ENCODE measurements at regions not wholly inside any gene's neighbourhood (a gene's known extent, or its start where the extent isn't known, plus 50 kb on each side); places are given as distances from the start of the nearest gene placed in this dataset.

- DNase-seq (ENCODE audit: low read depth in 1 of 2, low spot score in 1 of 2): no peak
- TF ChIP-seq JUND (IDR thresholded peaks at IDR 0.05; ENCODE audit: low read depth): no peak
- in situ Hi-C loops (cut with HindIII; ENCODE audit: low pct_unique_long_range_greater_than_20kb, low sequenced_read_pairs): no loop called here
Measured at GRCh38 chr13:86559901-86560300, 760.7 kb upstream of the SLITRK6 start.

GRCh38 chr13:86562866-86563265 lies 763.6 kb upstream of the SLITRK6 start:
- in situ Hi-C loops (cut with HindIII; ENCODE audit: low pct_unique_long_range_greater_than_20kb, low sequenced_read_pairs): no loop called here
- no peak for TF ChIP-seq JUND (IDR thresholded peaks at IDR 0.05; ENCODE audit: low read depth)
- no peak for DNase-seq (ENCODE audit: low read depth in 1 of 2, low spot score in 1 of 2)

GRCh38 chr13:86563308-86563707 lies 764.1 kb upstream of the SLITRK6 start:
- DNase-seq (ENCODE audit: low read depth in 1 of 2, low spot score in 1 of 2): no peak
- in situ Hi-C loops (cut with HindIII; ENCODE audit: low pct_unique_long_range_greater_than_20kb, low sequenced_read_pairs): no loop called here
- no peak for TF ChIP-seq JUND (IDR thresholded peaks at IDR 0.05; ENCODE audit: low read depth)

- in situ Hi-C loops (cut with HindIII; ENCODE audit: low pct_unique_long_range_greater_than_20kb, low sequenced_read_pairs): no loop called here
- no peak for TF ChIP-seq JUND (IDR thresholded peaks at IDR 0.05; ENCODE audit: low read depth)
- DNase-seq (ENCODE audit: low read depth in 1 of 2, low spot score in 1 of 2): peak in 1 of 2 experiments; percentile 35
Measured at GRCh38 chr13:86567119-86567518, 767.9 kb upstream of the SLITRK6 start.

GRCh38 chr13:86569119-86569518 lies 769.9 kb upstream of the SLITRK6 start:
- no peak for DNase-seq (ENCODE audit: low read depth in 1 of 2, low spot score in 1 of 2)
- in situ Hi-C loops (cut with HindIII; ENCODE audit: low pct_unique_long_range_greater_than_20kb, low sequenced_read_pairs): no loop called here
- TF ChIP-seq JUND (IDR thresholded peaks at IDR 0.05; ENCODE audit: low read depth): no peak

- no peak for TF ChIP-seq JUND (IDR thresholded peaks at IDR 0.05; ENCODE audit: low read depth)
- no peak for DNase-seq (ENCODE audit: low read depth in 1 of 2, low spot score in 1 of 2)
- in situ Hi-C loops (cut with HindIII; ENCODE audit: low pct_unique_long_range_greater_than_20kb, low sequenced_read_pairs): no loop called here
Measured at GRCh38 chr13:86569974-86570373, 770.8 kb upstream of the SLITRK6 start.

GRCh38 chr13:86572115-86572514 lies 772.9 kb upstream of the SLITRK6 start:
- no peak for TF ChIP-seq JUND (IDR thresholded peaks at IDR 0.05; ENCODE audit: low read depth)
- in situ Hi-C loops (cut with HindIII; ENCODE audit: low pct_unique_long_range_greater_than_20kb, low sequenced_read_pairs): no loop called here
- no peak for DNase-seq (ENCODE audit: low read depth in 1 of 2, low spot score in 1 of 2)

GRCh38 chr13:86579662-86580061 lies 780.4 kb upstream of the SLITRK6 start:
- no peak for DNase-seq (ENCODE audit: low read depth in 1 of 2, low spot score in 1 of 2)
- in situ Hi-C loops (cut with HindIII; ENCODE audit: low pct_unique_long_range_greater_than_20kb, low sequenced_read_pairs): no loop called here
- no peak for TF ChIP-seq JUND (IDR thresholded peaks at IDR 0.05; ENCODE audit: low read depth)

GRCh38 chr13:86581706-86582105 lies 782.5 kb upstream of the SLITRK6 start:
- DNase-seq (ENCODE audit: low read depth in 1 of 2, low spot score in 1 of 2): no peak
- in situ Hi-C loops (cut with HindIII; ENCODE audit: low pct_unique_long_range_greater_than_20kb, low sequenced_read_pairs): no loop called here
- TF ChIP-seq JUND (IDR thresholded peaks at IDR 0.05; ENCODE audit: low read depth): no peak

- no peak for TF ChIP-seq JUND (IDR thresholded peaks at IDR 0.05; ENCODE audit: low read depth)
- in situ Hi-C loops (cut with HindIII; ENCODE audit: low pct_unique_long_range_greater_than_20kb, low sequenced_read_pairs): no loop called here
- no peak for DNase-seq (ENCODE audit: low read depth in 1 of 2, low spot score in 1 of 2)
Measured at GRCh38 chr13:86584301-86584700, 785.1 kb upstream of the SLITRK6 start.

- DNase-seq (ENCODE audit: low read depth in 1 of 2, low spot score in 1 of 2): no peak
- TF ChIP-seq JUND (IDR thresholded peaks at IDR 0.05; ENCODE audit: low read depth): no peak
- in situ Hi-C loops (cut with HindIII; ENCODE audit: low pct_unique_long_range_greater_than_20kb, low sequenced_read_pairs): no loop called here
Measured at GRCh38 chr13:86585835-86586234, 786.6 kb upstream of the SLITRK6 start.

- in situ Hi-C loops (cut with HindIII; ENCODE audit: low pct_unique_long_range_greater_than_20kb, low sequenced_read_pairs): no loop called here
- no peak for DNase-seq (ENCODE audit: low read depth in 1 of 2, low spot score in 1 of 2)
- TF ChIP-seq JUND (IDR thresholded peaks at IDR 0.05; ENCODE audit: low read depth): no peak
Measured at GRCh38 chr13:86591862-86592261, 792.6 kb upstream of the SLITRK6 start.

GRCh38 chr13:86601351-86601750 lies 802.1 kb upstream of the SLITRK6 start:
- in situ Hi-C loops (cut with HindIII; ENCODE audit: low pct_unique_long_range_greater_than_20kb, low sequenced_read_pairs): no loop called here
- TF ChIP-seq JUND (IDR thresholded peaks at IDR 0.05; ENCODE audit: low read depth): no peak
- peak in 1 of 2 experiments; percentile 1 for DNase-seq (ENCODE audit: low read depth in 1 of 2, low spot score in 1 of 2)

- TF ChIP-seq JUND (IDR thresholded peaks at IDR 0.05; ENCODE audit: low read depth): no peak
- DNase-seq (ENCODE audit: low read depth in 1 of 2, low spot score in 1 of 2): no peak
- in situ Hi-C loops (cut with HindIII; ENCODE audit: low pct_unique_long_range_greater_than_20kb, low sequenced_read_pairs): no loop called here
Measured at GRCh38 chr13:86606264-86606663, 807.0 kb upstream of the SLITRK6 start.

Measured in T47D (cell line).